ENCODE measurements at regions not wholly inside any gene's neighbourhood (a gene's known extent, or its start where the extent isn't known, plus 50 kb on each side); places are given as distances from the start of the nearest gene placed in this dataset.

GRCh38 chr17:70678889-70679288 lies 509.6 kb downstream of the KCNJ2 start:
- TF ChIP-seq, protein P1, sequence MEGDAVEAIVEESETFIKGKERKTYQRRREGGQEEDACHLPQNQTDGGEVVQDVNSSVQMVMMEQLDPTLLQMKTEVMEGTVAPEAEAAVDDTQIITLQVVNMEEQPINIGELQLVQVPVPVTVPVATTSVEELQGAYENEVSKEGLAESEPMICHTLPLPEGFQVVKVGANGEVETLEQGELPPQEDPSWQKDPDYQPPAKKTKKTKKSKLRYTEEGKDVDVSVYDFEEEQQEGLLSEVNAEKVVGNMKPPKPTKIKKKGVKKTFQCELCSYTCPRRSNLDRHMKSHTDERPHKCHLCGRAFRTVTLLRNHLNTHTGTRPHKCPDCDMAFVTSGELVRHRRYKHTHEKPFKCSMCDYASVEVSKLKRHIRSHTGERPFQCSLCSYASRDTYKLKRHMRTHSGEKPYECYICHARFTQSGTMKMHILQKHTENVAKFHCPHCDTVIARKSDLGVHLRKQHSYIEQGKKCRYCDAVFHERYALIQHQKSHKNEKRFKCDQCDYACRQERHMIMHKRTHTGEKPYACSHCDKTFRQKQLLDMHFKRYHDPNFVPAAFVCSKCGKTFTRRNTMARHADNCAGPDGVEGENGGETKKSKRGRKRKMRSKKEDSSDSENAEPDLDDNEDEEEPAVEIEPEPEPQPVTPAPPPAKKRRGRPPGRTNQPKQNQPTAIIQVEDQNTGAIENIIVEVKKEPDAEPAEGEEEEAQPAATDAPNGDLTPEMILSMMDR (IDR thresholded peaks at IDR 0.05; ENCODE audit: insufficient read depth, low read length, poor library complexity, severe bottlenecking), result no peak
- TF ChIP-seq EZH2phosphoT487 (conservative IDR thresholded peaks at IDR 0.05; ENCODE audit: low read length), result no peak
